ENCODE measurements at regions not wholly inside any gene's neighbourhood (a gene's known extent, or its start where the extent isn't known, plus 50 kb on each side); places are given as distances from the start of the nearest gene placed in this dataset.

DNA sequence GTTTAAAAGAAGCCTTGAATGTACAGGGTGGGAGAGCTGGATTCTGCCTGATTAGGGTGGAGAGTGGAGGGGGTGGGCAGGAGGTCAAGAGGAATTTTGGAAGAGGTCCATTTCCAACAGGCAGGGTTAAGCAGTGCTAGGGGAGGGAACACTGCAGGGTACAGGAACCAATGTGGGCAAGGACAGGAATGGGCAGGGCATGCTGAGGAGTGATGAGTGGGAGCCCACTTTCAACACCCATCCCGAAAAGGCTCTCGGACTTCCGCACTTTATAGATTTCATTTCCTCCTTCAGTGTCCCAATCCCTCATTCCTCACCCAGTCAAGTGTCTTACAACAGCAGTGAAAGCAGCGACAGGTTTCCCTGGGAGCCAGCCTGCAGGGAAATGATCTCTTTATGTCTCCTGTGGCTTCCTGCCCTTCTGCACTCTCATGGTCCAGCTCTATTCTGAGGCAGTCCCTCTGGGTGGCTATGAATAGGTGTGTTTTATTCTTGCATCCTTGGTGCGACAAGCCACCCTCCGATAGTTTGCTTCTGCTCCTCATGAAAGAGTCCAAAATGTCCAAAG is 50.5 kb upstream of the ZNF507 start:
- DNase-seq, result no peak
- Histone ChIP-seq H3K9me3 (no peaks in the 10 kb centered on the region), H3K27me3 (no peaks in the 10 kb centered on the region), H3K4me1 (no peaks in the 10 kb centered on the region), H3K27ac (no peak overlapping the region), H3K4me3 (no peak overlapping the region), H3K36me3 (ENCODE audit: low read depth, missing control alignments) (no peaks in the 10 kb centered on the region)
- intact Hi-C loops (cut with DNase I; ENCODE audit: low total_unique reads), result no loop called here
- WGBS, 2 donors, result 93 to 95% methylated on average over 6 of the region's 6 CpGs
- TF ChIP-seq POLR2A (IDR thresholded peaks at IDR 0.05), result no peak
- TF ChIP-seq, protein P1, sequence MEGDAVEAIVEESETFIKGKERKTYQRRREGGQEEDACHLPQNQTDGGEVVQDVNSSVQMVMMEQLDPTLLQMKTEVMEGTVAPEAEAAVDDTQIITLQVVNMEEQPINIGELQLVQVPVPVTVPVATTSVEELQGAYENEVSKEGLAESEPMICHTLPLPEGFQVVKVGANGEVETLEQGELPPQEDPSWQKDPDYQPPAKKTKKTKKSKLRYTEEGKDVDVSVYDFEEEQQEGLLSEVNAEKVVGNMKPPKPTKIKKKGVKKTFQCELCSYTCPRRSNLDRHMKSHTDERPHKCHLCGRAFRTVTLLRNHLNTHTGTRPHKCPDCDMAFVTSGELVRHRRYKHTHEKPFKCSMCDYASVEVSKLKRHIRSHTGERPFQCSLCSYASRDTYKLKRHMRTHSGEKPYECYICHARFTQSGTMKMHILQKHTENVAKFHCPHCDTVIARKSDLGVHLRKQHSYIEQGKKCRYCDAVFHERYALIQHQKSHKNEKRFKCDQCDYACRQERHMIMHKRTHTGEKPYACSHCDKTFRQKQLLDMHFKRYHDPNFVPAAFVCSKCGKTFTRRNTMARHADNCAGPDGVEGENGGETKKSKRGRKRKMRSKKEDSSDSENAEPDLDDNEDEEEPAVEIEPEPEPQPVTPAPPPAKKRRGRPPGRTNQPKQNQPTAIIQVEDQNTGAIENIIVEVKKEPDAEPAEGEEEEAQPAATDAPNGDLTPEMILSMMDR (IDR thresholded peaks at IDR 0.05), result no peak

Small RNAs in the stretch of these regions (small RNA-seq; reads per million reads assigned to genes)
- gene AC011456.1, result 0 reads per million in 2 donors
- 0 reads per million in 2 donors for gene RNA5SP471
- gene RNA5SP472, result 0 reads per million in 2 donors
- 0 reads per million in 2 donors for gene RNU6-967P
